Body of pancreas (tissue), 4 donors: ENCODE measurements at regions not wholly inside any gene's neighbourhood (a gene's known extent, or its start where the extent isn't known, plus 50 kb on each side); places are given as distances from the start of the nearest gene placed in this dataset.

Experiments
- POLR2A ChIP-seq, 3 donors: fragments of 450-650 bp; IDR thresholded peaks; one replicate each; pipeline ENCODE4 v1.6.1; 2016; ENCODE audit warnings: antibody characterized with exemption in 3 of 3, mild to moderate bottlenecking in 2 of 3
- TF ChIP-seq, protein P1 (sequence below), 7 experiments: fragments of 450-650 bp in 4 of 7; fragments of 200-600 bp in 3 of 7; sonication (generic) in 3 of 7; IDR thresholded peaks; one replicate each; pipeline ENCODE4 v1.5.1; 2016 to 2019; ENCODE audit warnings: antibody characterized with exemption in 7 of 7

GRCh38 chr6:113428702-113429101 is 428.4 kb upstream of the MARCKS start:
- TF ChIP-seq, protein P1, sequence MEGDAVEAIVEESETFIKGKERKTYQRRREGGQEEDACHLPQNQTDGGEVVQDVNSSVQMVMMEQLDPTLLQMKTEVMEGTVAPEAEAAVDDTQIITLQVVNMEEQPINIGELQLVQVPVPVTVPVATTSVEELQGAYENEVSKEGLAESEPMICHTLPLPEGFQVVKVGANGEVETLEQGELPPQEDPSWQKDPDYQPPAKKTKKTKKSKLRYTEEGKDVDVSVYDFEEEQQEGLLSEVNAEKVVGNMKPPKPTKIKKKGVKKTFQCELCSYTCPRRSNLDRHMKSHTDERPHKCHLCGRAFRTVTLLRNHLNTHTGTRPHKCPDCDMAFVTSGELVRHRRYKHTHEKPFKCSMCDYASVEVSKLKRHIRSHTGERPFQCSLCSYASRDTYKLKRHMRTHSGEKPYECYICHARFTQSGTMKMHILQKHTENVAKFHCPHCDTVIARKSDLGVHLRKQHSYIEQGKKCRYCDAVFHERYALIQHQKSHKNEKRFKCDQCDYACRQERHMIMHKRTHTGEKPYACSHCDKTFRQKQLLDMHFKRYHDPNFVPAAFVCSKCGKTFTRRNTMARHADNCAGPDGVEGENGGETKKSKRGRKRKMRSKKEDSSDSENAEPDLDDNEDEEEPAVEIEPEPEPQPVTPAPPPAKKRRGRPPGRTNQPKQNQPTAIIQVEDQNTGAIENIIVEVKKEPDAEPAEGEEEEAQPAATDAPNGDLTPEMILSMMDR (IDR thresholded peaks at IDR 0.05), result no peak
- TF ChIP-seq POLR2A (IDR thresholded peaks at IDR 0.05), result no peak
